ENCODE measurements at regions not wholly inside any gene's neighbourhood (a gene's known extent, or its start where the extent isn't known, plus 50 kb on each side); places are given as distances from the start of the nearest gene placed in this dataset.

- BruUV-seq (replicated peaks), result no TSS peak
- H4K20me1 ChIP-seq (replicated peaks; ENCODE audit: control insufficient read depth, extremely low read depth, insufficient read depth, low read length), result no peaks in the 10 kb centered on the region
- H2AFZ ChIP-seq (ENCODE audit: low read depth, low read length), result no peak overlapping the region
- H3K27ac ChIP-seq (ENCODE audit: insufficient read depth, low read depth, low read length), result no peak overlapping the region
- no peaks in the 10 kb centered on the region for H3K4me1 ChIP-seq (ENCODE audit: control insufficient read depth, extremely low read depth, insufficient read depth, low read length)
- no peak for FAIRE-seq
- DNase-seq (ENCODE audit: low read depth, low spot score), result no peak
- H3K9me1 ChIP-seq (replicated peaks; ENCODE audit: control insufficient read depth, extremely low read depth, insufficient read depth, low read length), result no peaks in the 10 kb centered on the region
- no peaks in the 10 kb centered on the region for H3K36me3 ChIP-seq (ENCODE audit: control insufficient read depth in 2 of 2, extremely low read depth in 1 of 2, insufficient read depth in 2 of 2, low read length in 2 of 2)
- H3K79me2 ChIP-seq (ENCODE audit: control insufficient read depth, insufficient read depth, low read length), result no peaks in the 10 kb centered on the region
- H3K9ac ChIP-seq (replicated peaks; ENCODE audit: extremely low read depth, insufficient read depth, low read length), result no peak overlapping the region
- H3K27me3 ChIP-seq (ENCODE audit: control insufficient read depth in 2 of 2, insufficient read depth in 2 of 2, low read length in 2 of 2), result no peaks in the 10 kb centered on the region
- H3K4me3 ChIP-seq (replicated peaks in 1 of 3; ENCODE audit: insufficient read depth in 1 of 3, low read depth in 1 of 3, low read length in 3 of 3), result no peak overlapping the region
- intact Hi-C loops (cut with micrococcal nuclease), result loop anchor here (10.0 kb wide), 1 partner anchor 497 kb away; no protein-coding TSS in a partner anchor
- POLR2A ChIA-PET, result no interaction called here
- no peaks in the 10 kb centered on the region for H3K9me3 ChIP-seq (replicated peaks; ENCODE audit: control insufficient read depth, insufficient read depth, low read length)
- no peak overlapping the region for H3K4me2 ChIP-seq (ENCODE audit: insufficient read depth, low read length)
- TF ChIP-seq GATA2 (IDR thresholded peaks at IDR 0.05; ENCODE audit: insufficient read depth, insufficient read length, low read depth, low read length) (no peak), POLR2AphosphoS5 (IDR thresholded peaks at IDR 0.05; ENCODE audit: insufficient read depth, low read depth, low read length) (no peak)
- CTCF ChIA-PET, result no interaction called here
- dilution Hi-C loops (cut with MboI; ENCODE audit: extremely low pct_ligation_motif_present, low sequenced_read_pairs), result no loop called here
Observed at GRCh38 chr14:80358112-80358511, 146.8 kb upstream of the DIO2 start.

DNA sequence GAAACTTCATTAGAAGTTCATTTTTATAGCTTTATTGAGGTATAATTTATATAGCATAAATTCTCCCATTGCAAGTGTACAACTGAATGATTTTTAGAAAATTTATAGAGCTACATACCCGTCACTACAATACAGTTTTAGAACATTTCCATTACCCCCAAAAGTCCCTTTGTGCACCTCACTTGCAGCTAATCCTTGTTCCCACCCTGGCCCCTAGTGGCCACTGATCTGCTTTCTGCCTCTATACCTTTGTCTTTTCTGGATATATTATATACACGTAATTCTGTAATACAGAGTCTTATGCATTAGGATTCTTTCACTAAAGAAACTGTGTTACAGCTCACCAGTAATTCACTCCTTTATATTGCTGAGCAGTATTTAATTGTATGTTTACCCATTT is 145.1 kb upstream of the DIO2 start:
- DNase-seq (ENCODE audit: low read depth, low spot score) (peak; percentile 27), FAIRE-seq (no peak)
- dilution Hi-C loops (cut with MboI; ENCODE audit: extremely low pct_ligation_motif_present, low sequenced_read_pairs), result no loop called here
- Histone ChIP-seq H3K36me3 (ENCODE audit: control insufficient read depth in 2 of 2, extremely low read depth in 1 of 2, insufficient read depth in 2 of 2, low read length in 2 of 2) (no peaks in the 10 kb centered on the region), H3K9ac (replicated peaks; ENCODE audit: extremely low read depth, insufficient read depth, low read length) (no peak overlapping the region), H3K4me2 (ENCODE audit: insufficient read depth, low read length) (no peak overlapping the region), H3K4me3 (replicated peaks in 1 of 3; ENCODE audit: insufficient read depth in 1 of 3, low read depth in 1 of 3, low read length in 3 of 3) (no peak overlapping the region), H3K9me1 (replicated peaks; ENCODE audit: control insufficient read depth, extremely low read depth, insufficient read depth, low read length) (no peaks in the 10 kb centered on the region), H3K27me3 (ENCODE audit: control insufficient read depth in 2 of 2, insufficient read depth in 2 of 2, low read length in 2 of 2) (no peaks in the 10 kb centered on the region), H3K9me3 (replicated peaks; ENCODE audit: control insufficient read depth, insufficient read depth, low read length) (no peaks in the 10 kb centered on the region), H3K79me2 (ENCODE audit: control insufficient read depth, insufficient read depth, low read length) (no peaks in the 10 kb centered on the region), H3K4me1 (ENCODE audit: control insufficient read depth, extremely low read depth, insufficient read depth, low read length) (no peaks in the 10 kb centered on the region), H3K27ac (ENCODE audit: insufficient read depth, low read depth, low read length) (no peak overlapping the region), H2AFZ (ENCODE audit: low read depth, low read length) (no peak overlapping the region), H4K20me1 (replicated peaks; ENCODE audit: control insufficient read depth, extremely low read depth, insufficient read depth, low read length) (no peaks in the 10 kb centered on the region)
- POLR2A ChIA-PET, result no interaction called here
- intact Hi-C loops (cut with micrococcal nuclease), result loop anchor here (10.0 kb wide), 1 partner anchor 498 kb away; no protein-coding TSS in a partner anchor
- peak in 1 of 2 donors; percentile 28 for TF ChIP-seq CTCF (IDR thresholded peaks at IDR 0.05; ENCODE audit: extremely low read depth in 1 of 2, insufficient read depth in 1 of 2, low read depth in 1 of 2, low read length in 2 of 2)
- TF ChIP-seq, protein P1, sequence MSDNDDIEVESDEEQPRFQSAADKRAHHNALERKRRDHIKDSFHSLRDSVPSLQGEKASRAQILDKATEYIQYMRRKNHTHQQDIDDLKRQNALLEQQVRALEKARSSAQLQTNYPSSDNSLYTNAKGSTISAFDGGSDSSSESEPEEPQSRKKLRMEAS (IDR thresholded peaks at IDR 0.05; ENCODE audit: insufficient read depth, insufficient read length), result no peak
- CTCF ChIA-PET, result interaction anchor here (0.8 to 2.6 kb wide), 11 partner anchors 10 to 1423 kb away, joined by 3 to 15 read pairs (median 4); no protein-coding TSS in a partner anchor
- BruUV-seq (replicated peaks), result no TSS peak

All from endothelial cell of umbilical vein (primary cell).